GM12864 (cell line): ENCODE measurements at regions not wholly inside any gene's neighbourhood (a gene's known extent, or its start where the extent isn't known, plus 50 kb on each side); places are given as distances from the start of the nearest gene placed in this dataset.

Experiments used
- DNase-seq: peaks from one replicate; pipeline ENCODE4 v3.0.0-alpha.2; 2011; ENCODE audit warnings: low read depth
- H3K4me3 ChIP-seq: 2 replicates; pipeline ENCODE4 v1.5.1; 2011; ENCODE audit warnings: mild to moderate bottlenecking, low read depth, low read length, control low read depth
- CTCF ChIP-seq: IDR thresholded peaks from 2 replicates; pipeline ENCODE4 v1.5.1; 2011; ENCODE audit warnings: low read depth, mild to moderate bottlenecking, moderate library complexity, low read length, control low read depth, inconsistent platforms; ENCODE audit errors: missing control alignments

GRCh38 chr13:112185466-112185865 lies 118.5 kb downstream of the SOX1 start:
- no peak for TF ChIP-seq CTCF
- H3K4me3 ChIP-seq = no peak overlapping the region
- DNase-seq = no peak

GRCh38 chr13:112186091-112186490 lies 119.1 kb downstream of the SOX1 start:
- TF ChIP-seq CTCF = no peak
- DNase-seq = no peak
- H3K4me3 ChIP-seq = no peak overlapping the region

GRCh38 chr13:112187527-112188297 lies 120.8 kb downstream of the SOX1 start:
- H3K4me3 ChIP-seq = no peak overlapping the region
- no peak for DNase-seq

GRCh38 chr13:112188298-112188610 lies 121.3 kb downstream of the SOX1 start:
- DNase-seq = no peak
- TF ChIP-seq CTCF = no peak
- no peak overlapping the region for H3K4me3 ChIP-seq

More at GRCh38 chr13:112187527-112188297, 120.8 kb downstream of the SOX1 start:
- TF ChIP-seq CTCF = no peak

- no peak for TF ChIP-seq CTCF
- H3K4me3 ChIP-seq = no peak overlapping the region
Measured at GRCh38 chr13:112193463-112194166, 126.7 kb downstream of the SOX1 start.

GRCh38 chr13:112194167-112194530 lies 127.2 kb downstream of the SOX1 start:
- H3K4me3 ChIP-seq = no peak overlapping the region
- no peak for TF ChIP-seq CTCF

More at GRCh38 chr13:112193463-112194166, 126.7 kb downstream of the SOX1 start:
- DNase-seq = no peak

More at GRCh38 chr13:112194167-112194530, 127.2 kb downstream of the SOX1 start:
- DNase-seq = no peak
